HG03135 (cell line): ENCODE measurements at regions not wholly inside any gene's neighbourhood (a gene's known extent, or its start where the extent isn't known, plus 50 kb on each side); places are given as distances from the start of the nearest gene placed in this dataset.

ENCODE experiments used
- ATAC-seq: cut with Tn5 transposase; IDR thresholded peaks from one replicate; pipeline ENCODE4 v1.9.1; 2021; ENCODE audit warnings: mild to moderate bottlenecking, moderate library complexity; ENCODE audit not compliant: unreplicated experiment

DNA sequence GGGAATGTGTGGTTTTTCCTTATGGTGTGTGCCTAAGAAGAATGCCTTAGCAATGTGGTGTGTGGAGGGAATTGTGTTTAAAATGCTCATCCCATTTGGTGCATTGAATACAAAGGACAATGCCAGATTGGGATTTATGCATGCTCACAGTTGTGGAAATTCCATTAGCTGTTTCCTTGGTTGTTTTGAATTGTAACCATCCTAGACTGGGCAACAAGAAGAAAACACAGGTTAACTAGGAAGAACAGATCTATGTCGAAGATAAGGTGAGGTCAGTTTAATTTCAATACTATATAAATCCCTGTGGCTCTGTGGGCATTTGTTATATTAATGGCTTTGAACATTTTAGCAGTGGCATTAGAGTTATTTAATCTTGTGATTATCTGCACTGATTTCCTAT, 266.8 kb downstream of the MAT2B start:
- ATAC-seq = no peak

DNA sequence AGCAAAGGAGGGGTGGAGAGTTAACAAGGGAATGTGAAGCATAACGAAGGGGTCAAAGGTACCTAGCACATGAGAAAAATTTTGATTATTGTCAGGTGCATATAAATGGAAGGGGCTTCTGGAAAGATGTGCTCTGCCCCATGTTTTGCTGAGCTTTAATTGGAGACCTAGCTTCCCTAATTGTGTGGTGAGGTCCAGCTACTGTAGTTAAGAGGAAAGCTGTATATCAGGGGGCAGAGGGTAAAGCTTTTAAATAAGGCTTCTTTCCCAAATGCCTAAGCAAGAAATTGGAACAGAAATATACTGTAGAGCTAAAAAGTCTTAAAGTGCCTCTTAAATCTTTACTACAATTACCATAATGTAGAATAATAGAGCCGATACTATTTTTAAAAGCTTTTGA, 267.2 kb downstream of the MAT2B start:
- no peak for ATAC-seq

DNA sequence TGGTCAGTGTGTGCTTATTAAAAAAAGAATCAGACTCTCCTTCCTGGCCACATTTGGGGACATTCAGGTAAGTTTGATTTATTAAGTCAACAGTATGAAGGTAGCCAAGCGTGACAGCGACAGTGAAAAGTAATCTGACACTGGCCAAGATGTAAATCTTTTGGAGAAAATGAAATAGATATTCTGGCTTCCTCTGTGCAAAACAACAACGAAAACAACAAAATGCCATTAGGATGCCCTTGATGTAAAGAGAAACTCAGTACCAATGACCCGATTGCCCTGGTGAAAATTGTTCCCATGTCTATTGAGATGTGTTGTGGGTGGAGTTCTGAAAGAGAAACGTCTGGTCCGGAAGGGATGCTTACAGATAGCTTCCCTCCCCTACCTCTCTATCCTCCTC, 267.8 kb downstream of the MAT2B start:
- no peak for ATAC-seq

DNA sequence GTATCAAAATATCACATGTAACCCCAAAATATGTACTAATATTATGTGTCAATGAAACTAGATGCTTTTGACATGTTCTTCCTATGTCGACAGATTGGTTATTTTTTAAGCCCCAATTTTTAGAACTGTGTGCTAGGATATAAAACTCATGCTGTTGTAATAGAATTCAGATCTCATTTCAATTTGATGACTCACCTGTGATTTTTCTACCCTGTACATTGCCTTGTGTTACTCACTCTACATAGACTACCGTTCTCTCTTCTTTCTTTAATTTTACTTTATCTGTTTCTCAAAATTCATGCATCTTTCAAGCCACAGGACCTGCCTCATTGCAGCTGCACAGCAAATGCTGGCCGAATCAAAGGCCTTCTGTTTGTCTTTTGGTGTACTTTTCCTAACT, 284.5 kb downstream of the MAT2B start:
- no peak for ATAC-seq

DNA sequence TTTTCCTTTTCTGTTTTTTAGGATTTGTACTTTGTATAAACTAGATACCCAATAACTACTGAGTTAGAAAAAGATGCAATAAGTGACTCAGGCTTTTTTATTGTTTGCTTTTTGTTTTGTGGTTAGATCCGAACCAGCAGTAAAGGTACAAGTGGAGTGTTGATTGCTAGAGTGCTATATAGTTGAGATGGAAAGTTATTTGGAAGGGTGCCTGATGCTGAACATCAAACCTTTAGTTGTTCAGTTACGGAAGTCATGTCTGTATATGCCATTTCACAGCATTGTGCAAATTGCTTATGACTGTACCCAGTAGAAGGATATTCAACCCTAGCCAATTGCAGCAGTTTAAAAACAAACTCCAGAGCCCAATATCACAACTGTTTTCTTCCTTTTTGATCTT, 285.1 kb downstream of the MAT2B start:
- ATAC-seq = no peak

DNA sequence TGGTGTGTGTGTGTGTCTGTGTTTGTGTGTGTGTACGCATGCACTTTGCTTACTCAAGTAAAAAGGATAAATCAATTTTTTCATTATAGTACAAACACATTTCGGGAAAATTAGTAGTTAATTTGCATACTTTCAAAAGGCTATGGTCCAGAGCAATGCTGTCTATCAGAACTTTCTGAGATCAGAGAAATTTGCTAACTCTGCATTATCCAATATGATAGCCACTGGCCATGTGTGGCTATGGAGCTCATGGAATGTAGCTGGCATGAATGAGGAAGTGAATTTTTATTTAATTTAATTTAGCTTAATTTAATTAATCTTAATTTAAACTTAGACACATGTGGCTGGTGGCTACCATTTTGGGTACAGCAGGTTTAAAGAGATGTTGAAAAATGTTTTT, 289.6 kb downstream of the MAT2B start:
- ATAC-seq = no peak

DNA sequence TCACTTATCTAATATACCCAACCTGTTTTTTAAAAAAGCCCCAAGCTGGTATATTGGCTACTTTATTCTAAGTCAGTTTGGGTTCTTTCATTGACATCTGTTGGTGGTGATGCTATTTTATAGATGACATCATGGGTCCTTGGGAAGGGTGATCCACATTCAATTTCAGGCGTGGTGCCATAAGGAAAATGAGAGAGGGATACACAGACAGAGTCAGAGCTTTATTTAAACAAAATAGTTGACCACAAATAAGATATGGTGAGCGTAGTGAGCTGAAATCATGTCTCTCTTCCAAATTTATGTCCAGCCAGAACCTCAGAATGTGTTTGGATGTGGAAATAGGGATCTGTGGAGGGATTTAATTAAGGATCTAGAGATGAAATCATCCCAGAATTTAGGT, 302.4 kb downstream of the MAT2B start:
- ATAC-seq = no peak

DNA sequence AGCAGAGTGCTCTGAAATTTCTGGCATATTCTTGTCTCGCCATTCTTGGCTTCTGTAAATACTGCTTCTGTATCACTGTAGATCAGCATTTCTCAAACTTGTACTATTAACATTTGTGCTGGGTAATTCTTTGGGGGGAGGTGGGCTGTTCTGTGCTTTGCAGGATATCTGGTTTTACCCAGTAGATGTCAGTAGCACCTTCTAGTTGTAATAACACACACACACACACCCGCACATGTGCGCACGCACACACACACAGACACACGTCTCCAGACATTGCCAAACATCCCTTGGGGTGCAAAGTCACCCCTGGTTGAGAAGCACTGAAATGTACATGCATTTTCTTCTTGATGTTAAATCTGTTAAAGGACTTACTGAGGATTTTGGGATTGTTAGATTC, 304.1 kb downstream of the MAT2B start:
- no peak for ATAC-seq

DNA sequence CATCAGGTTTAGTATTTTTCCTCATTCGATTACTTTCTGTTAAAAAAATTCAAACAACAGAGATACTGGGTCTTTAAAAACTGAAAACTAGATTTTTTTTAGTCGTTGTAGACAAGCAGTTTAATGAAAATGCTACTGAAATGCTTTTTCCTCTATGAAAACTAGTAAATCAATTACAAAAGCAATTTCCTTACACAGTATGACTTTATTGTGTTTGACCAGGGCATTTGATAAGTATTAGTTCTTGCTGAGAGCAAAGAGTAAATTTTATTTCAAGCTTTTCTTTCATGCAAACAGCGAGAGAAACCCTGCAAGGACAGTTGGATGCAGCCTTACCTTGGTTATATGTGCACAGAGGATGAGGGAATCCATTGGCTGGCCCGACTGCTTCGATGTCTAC, 308.5 kb downstream of the MAT2B start:
- ATAC-seq = no peak

DNA sequence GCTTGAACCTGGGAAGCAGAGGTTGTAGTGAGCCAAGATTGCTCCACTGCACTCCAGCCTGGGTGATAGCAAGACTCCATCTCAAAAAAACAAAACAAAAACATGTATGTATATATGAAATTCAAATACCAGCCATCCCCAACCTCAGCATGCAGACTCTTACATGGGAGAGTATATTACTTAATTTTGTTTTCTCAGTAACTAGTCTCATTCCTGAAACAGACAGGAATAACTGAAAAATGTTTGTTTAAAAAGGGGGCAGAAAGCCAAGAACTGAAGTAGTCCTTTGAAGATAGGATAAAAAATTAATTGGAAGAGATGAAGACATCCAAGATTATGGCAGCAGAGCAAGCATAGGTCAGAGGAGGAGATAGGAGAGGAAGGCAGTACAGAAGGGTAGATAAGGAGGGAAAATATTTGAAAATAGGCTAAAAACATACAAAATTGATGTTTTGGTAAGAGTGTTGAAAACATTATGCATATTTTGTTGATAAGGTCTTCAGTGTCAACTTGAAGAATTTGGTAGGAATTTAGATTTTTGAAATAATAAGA, 309.9 kb downstream of the MAT2B start:
- ATAC-seq = no peak

DNA sequence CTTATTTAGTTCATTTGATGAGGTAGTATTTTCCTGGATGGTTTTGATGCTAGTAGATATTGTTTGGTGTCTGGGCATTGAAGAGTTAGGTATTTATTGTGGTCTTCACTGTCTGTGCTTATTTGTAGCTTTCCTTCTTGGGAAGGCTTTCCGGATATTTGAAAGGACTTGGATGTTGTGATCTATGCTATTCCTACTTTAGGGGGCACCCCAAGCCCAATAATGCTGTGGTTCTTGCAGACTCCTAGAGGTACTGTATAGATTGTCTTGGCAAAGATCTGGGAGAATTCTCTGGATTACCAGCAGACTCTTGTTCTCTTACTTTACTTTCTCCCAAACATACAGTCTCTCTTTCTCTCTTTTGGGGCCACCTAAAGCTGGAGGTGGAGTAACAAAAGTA, 315.7 kb downstream of the MAT2B start:
- ATAC-seq = no peak

DNA sequence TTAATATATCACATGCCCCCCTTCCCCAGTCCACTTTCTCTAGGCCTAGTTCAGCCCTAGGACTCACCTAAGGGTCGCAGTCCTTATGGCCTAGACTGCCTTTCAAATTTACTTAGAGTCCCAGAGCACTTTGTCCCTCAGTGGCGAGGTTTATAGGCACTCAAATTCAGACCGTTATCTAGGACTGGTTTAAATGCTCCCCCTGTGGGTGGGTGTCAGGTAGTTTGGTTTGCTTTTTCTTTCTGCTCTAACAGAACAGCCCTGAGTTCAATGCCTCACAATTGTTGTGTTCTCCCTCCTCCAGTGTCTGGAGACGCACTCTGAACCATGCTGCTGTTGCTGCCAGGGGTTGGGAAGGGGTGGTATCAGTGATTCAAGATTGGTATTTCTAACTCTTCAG, 317.1 kb downstream of the MAT2B start:
- ATAC-seq = no peak

DNA sequence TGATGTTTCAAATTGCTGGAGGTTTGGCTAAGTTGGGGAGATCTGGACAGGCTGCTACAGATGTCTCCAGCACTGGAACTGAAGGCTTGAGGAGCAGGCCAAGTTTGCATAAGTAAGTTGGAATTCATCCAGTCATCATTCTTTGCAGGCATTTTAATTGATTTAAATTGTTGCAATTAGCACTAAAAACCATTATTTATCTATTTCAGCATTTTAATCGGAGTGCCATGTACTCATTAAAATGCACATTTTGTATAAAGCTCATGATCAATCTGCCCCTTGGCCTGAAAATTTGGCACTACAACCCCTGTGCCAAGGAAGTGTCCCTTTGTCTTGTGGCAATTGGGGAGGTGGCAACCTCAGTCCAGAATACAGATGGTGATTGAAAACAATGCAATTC, 320.2 kb downstream of the MAT2B start:
- ATAC-seq = no peak

DNA sequence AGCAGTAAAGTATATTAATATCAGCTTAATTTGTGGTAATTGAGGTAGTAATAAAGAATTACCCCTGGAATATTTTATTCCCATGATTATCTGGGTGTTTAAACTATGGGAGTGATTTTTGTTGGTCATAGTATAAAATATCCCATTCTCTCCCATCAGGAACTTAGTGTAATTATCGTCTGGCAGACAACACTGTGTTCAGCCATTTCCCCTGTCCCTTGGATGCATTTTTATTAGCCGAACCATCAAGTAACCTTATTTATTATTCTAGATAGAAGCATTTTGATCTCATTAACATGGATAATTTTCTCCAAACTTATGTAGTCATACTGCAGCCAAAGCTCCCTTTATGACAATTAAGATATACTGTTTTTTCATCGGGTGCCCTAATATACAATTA, 320.8 kb downstream of the MAT2B start:
- ATAC-seq = no peak

DNA sequence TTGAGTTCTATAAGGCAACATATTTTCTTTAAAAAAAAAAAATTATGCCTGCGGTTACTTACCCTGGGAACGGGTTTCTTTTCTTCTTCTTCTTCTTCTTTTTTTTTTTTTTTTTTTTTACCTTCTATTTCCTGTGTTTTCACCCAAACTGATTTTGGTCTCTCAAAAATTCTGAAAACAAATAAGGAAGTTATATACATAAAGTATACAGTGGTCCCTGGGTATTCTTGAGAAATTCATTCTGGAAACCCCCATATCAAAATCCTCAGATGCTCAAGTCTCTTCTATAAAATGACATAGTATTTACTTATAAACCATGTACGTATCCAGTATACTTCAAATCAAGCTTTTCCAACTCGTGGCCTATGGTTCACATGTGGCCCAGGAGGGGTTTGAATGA, 326.7 kb downstream of the MAT2B start:
- ATAC-seq = no peak

DNA sequence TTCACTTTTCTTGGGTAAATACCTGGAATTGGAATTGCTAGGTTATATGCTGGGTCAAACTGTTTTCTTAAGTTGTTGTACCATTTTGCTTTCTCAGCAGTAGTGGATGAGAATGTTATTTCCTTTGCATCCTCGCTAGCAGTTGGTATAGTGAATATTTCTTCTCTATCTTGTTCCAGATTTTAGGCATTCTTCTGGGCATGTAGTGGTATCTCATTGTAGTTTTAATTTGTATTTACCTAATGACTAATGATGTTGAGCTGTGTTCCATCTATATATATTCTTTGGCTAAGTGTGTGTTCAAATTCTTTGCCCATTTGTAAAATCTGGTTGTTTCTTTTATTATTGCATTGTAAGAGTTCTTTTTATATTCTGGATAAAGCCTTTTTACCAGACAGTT, 333.3 kb downstream of the MAT2B start:
- ATAC-seq = no peak

DNA sequence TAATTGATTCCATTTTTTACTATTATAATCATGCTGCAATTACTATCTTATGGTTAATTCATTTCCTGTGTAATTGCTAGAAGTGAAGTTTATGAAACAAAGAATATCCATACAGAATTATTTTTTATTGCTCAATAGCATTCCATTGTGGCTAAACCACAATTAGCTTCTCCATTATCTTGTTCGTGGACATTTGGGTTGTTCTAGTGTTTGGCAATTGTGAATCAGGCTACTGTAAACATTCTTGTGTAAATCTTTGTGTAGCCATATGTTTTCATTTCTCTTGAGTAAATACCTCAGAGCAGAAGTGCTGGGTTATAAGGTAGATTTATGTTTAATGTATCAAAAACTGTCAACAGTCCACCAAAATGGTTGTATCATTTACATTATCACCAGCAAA, 341.1 kb downstream of the MAT2B start:
- ATAC-seq = no peak

DNA sequence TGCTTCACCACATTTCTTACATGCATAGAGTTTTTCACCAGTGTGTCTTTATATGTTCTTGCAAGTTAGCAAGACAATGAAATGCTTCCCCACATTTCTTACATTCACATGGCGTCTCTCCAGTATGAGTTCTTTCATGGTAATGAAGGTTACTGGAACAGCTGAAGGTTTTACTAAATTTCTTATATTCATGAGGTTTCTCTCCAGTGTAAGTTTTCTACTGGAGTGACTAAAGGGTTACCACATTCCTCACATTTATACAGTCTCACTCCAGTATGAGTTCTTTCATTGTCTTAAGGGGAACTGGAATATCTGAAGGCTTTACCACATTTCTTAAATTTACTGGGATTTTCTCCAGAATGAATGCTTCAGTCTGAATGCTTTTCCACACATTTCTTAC, 350.3 kb downstream of the MAT2B start:
- ATAC-seq = no peak

DNA sequence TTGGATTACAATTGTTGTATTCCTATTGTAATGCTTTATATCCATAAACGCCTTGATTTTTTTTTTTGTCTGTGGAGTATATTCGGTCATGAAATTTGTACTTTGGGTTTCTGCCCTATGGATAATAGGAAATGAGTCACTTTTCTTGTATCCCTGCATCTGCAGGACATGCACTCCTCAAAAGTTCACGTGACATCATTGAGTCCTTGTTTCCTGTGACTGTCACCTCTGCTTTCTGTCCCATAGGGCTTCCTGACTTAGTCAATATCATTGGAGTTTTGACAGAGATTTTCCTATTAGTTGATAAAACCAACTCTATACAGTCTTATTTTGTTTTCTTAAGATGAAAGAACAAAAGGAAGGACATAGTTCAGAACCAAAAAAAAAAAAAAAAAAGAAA, 356.3 kb downstream of the MAT2B start:
- ATAC-seq = no peak

DNA sequence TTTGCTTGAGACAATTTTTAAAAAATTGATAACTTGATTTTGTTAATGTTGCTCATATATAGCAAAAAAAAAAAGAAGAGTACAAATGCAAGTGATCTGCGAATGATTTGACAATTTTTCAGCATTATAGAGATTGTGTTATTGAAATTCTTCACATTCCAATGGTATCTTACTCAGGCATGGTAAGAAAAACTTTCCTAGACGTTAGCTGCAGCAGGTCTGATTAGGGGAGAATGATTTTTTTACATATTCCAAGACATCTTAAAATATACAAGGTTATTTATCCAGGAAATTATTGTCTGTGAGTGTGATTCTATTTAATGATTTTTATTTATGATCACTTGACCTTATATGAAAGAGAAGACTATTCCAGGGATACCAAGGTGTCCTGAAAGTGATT, 361.9 kb downstream of the MAT2B start:
- ATAC-seq = no peak

DNA sequence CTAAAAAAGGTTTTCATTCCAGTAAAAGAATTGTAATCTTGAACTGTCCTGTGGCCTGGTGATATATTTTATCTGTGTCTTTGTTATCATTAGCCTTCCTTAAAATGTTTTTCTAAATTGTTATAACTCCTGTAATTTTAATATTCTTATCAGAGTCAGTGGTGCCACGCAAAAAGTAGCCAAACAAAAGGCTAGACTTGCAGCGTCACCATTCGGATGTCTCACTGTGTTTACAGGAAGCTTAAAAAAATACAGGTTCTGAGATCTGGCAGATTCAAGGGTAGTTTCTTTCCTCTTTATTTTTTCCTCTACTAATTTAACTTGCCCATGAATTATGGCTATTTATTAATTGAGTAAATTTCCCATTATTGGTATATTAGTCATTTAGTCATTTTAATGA, 362.3 kb downstream of the MAT2B start:
- no peak for ATAC-seq

DNA sequence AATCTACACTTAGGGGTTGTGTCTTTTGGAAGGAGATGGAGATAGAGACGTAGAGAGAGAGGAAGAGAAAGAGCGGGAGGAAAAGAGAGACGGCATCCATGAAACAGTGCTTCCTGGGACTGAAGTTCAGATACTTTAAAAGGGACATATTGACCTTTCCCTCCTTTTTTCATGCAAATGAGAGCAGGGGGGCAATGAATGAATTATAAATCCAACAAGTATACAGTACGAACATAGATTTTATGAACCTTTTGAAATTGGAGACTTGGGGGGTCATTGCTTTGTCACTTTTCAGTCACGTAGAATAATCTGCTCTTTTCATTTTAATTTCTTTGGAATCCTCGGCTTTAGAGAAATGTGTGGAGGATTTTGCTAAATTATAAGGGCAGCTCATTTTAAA, 364.2 kb downstream of the MAT2B start:
- no peak for ATAC-seq

DNA sequence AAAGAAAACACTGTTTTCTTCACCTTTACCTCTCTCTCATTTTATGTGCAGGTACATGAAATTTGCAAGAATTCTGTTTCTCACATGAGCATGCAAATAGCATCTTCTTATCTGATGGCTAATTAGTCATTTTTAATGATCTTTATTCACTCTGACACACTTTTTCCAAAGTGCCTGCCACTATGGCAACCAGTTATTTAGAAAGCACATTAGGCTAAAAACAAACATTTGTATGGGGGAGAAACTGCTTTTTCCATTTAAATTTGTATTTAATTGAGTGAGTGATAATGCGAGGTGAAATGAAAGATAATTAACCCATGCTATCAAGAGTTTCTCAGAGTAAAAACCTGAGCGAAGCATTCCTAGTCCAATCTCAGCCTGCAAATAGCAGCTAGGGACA, 365.0 kb downstream of the MAT2B start:
- ATAC-seq = no peak

DNA sequence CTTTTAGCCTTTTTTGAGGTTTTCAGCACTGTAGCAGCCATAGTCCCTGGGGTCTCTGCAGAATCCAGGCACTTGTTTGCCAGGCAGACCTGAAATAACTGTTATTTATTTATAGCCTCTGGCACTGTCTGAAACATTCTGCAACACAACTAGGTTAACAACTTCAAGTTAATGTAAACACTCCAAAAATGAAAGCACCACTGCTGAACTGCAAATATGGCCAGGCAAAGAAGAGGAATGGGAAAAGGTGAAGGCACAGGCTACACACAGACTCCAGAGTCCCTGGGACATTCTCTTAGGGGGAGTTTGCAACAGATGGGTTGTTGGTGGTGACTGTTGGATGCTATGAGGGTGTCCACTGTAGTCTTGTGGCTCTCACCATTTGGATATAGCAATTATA, 369.0 kb downstream of the MAT2B start:
- ATAC-seq = no peak
